ENCODE measurements at regions not wholly inside any gene's neighbourhood (a gene's known extent, or its start where the extent isn't known, plus 50 kb on each side); places are given as distances from the start of the nearest gene placed in this dataset.

DNA sequence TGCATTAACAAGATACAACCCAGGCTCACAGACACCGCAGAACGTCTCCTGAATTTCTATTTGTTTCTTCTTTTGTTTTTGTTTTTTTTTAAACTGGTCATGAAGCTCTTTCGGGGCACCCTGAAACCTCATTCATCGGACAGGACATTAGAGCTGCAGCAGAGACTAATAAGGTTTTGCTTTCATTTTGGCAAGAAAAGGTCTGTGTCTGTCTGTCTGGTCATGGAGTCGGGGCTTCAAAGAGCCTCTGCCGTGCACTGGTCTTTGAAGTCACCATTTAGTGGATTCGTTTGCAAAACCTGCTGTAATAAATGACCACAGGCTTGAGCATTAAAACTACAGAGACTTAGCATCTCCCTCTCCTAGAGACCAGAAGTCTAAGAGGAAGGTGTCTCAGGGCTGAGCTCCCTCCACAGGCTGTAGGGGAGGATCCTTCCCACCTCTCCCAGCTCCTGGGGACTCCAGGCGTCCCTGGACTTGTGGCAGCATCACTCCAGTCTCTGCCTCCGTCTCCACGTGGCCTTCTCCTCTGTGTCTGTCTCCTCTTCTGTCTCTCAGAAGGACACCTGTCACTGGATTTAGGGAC lies 247.5 kb downstream of the CRLF2 start:
- Histone ChIP-seq H3K4me1 (replicated peaks in 1 of 2; ENCODE audit: control insufficient read depth in 2 of 2, insufficient read depth in 2 of 2, low read length in 2 of 2) (no peaks in the 10 kb centered on the region), H4K20me1 (replicated peaks; ENCODE audit: control insufficient read depth, insufficient read depth, low read length) (no peaks in the 10 kb centered on the region), H3K9me3 (replicated peaks; ENCODE audit: control insufficient read depth, insufficient read depth, low read depth, low read length) (no peaks in the 10 kb centered on the region), H3K4me3 (no peak overlapping the region), H3K9ac (ENCODE audit: insufficient read depth in 1 of 2, low read depth in 2 of 2, low read length in 2 of 2) (no peak overlapping the region), H3K9me1 (ENCODE audit: control insufficient read depth, insufficient read depth, low read length) (no peaks in the 10 kb centered on the region), H3K4me2 (ENCODE audit: insufficient read depth, low read length) (no peak overlapping the region), H3K27ac (ENCODE audit: extremely low read depth, low read depth, low read length) (no peak overlapping the region), H3K36me3 (ENCODE audit: control insufficient read depth, insufficient read depth, low read length) (no peaks in the 10 kb centered on the region), H3K27me3 (ENCODE audit: control insufficient read depth in 2 of 2, insufficient read depth in 2 of 2, low read length in 2 of 2) (no peaks in the 10 kb centered on the region; a peak in 1 of 5 replicates), H3K79me2 (ENCODE audit: control insufficient read depth, insufficient read depth, low read length) (no peaks in the 10 kb centered on the region), H2AFZ (ENCODE audit: low read depth, low read length) (no peak overlapping the region)
- BruUV-seq (replicated peaks), result no TSS peak
- TF ChIP-seq TEAD1 (CRISPR knock-in tag; IDR thresholded peaks at IDR 0.05) (no peak), MAFG (tag; conservative IDR thresholded peaks at IDR 0.05) (no peak), KDM5B (IDR thresholded peaks at IDR 0.05; ENCODE audit: insufficient replicate concordance, low read depth, low read length) (no peak), FOSL1 (tag; conservative IDR thresholded peaks at IDR 0.05) (no peak), ZNF165 (CRISPR knock-in tag; IDR thresholded peaks at IDR 0.05; ENCODE audit: borderline replicate concordance) (no peak), TEAD4 (IDR thresholded peaks at IDR 0.05; ENCODE audit: low read length) (no peak), TEAD4 (CRISPR knock-in tag; IDR thresholded peaks at IDR 0.05; ENCODE audit: borderline replicate concordance) (no peak), PHF20 (IDR thresholded peaks at IDR 0.05; ENCODE audit: partially characterized antibody) (no peak), KLF1 (tag; IDR thresholded peaks at IDR 0.05) (no peak)
- TF ChIP-seq, protein P1, sequence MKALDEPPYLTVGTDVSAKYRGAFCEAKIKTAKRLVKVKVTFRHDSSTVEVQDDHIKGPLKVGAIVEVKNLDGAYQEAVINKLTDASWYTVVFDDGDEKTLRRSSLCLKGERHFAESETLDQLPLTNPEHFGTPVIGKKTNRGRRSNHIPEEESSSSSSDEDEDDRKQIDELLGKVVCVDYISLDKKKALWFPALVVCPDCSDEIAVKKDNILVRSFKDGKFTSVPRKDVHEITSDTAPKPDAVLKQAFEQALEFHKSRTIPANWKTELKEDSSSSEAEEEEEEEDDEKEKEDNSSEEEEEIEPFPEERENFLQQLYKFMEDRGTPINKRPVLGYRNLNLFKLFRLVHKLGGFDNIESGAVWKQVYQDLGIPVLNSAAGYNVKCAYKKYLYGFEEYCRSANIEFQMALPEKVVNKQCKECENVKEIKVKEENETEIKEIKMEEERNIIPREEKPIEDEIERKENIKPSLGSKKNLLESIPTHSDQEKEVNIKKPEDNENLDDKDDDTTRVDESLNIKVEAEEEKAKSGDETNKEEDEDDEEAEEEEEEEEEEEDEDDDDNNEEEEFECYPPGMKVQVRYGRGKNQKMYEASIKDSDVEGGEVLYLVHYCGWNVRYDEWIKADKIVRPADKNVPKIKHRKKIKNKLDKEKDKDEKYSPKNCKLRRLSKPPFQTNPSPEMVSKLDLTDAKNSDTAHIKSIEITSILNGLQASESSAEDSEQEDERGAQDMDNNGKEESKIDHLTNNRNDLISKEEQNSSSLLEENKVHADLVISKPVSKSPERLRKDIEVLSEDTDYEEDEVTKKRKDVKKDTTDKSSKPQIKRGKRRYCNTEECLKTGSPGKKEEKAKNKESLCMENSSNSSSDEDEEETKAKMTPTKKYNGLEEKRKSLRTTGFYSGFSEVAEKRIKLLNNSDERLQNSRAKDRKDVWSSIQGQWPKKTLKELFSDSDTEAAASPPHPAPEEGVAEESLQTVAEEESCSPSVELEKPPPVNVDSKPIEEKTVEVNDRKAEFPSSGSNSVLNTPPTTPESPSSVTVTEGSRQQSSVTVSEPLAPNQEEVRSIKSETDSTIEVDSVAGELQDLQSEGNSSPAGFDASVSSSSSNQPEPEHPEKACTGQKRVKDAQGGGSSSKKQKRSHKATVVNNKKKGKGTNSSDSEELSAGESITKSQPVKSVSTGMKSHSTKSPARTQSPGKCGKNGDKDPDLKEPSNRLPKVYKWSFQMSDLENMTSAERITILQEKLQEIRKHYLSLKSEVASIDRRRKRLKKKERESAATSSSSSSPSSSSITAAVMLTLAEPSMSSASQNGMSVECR (CRISPR knock-in tag; IDR thresholded peaks at IDR 0.05), result no peak
- TF ChIP-seq, protein P2, sequence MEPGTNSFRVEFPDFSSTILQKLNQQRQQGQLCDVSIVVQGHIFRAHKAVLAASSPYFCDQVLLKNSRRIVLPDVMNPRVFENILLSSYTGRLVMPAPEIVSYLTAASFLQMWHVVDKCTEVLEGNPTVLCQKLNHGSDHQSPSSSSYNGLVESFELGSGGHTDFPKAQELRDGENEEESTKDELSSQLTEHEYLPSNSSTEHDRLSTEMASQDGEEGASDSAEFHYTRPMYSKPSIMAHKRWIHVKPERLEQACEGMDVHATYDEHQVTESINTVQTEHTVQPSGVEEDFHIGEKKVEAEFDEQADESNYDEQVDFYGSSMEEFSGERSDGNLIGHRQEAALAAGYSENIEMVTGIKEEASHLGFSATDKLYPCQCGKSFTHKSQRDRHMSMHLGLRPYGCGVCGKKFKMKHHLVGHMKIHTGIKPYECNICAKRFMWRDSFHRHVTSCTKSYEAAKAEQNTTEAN (CRISPR knock-in tag; IDR thresholded peaks at IDR 0.05), result no peak
- DNase-seq (ENCODE audit: extremely low read depth in 1 of 4, low spot score in 3 of 4) (no peak), ATAC-seq (no peak), FAIRE-seq (no peak)
- ChIA-PET POLR2A (no interaction called here), CTCF (ENCODE audit: low intra/inter-chr PET ratio) (no interaction called here)
- intact Hi-C loops (cut with micrococcal nuclease) (no loop called here), in situ Hi-C loops (cut with MboI) (no loop called here)
- 1% methylated on average over 10 of the region's 10 CpGs for WGBS (ENCODE audit: insufficient coverage, low coverage, missing lambda C conversion rate)
